ENCODE measurements at regions not wholly inside any gene's neighbourhood (a gene's known extent, or its start where the extent isn't known, plus 50 kb on each side); places are given as distances from the start of the nearest gene placed in this dataset.

- TF ChIP-seq YY1 (IDR thresholded peaks at IDR 0.05; ENCODE audit: low read depth) = no peak
- no peak for TF ChIP-seq FOXM1 (IDR thresholded peaks at IDR 0.05; ENCODE audit: borderline replicate concordance, low read depth)
- TF ChIP-seq CEBPB (IDR thresholded peaks at IDR 0.05) = no peak
- no peak for TF ChIP-seq REST (IDR thresholded peaks at IDR 0.05; ENCODE audit: low read depth)
- TF ChIP-seq TCF12 (IDR thresholded peaks at IDR 0.05; ENCODE audit: low read depth) = no peak
- TF ChIP-seq EGR1 (IDR thresholded peaks at IDR 0.05) = no peak
- TF ChIP-seq EP300 (IDR thresholded peaks at IDR 0.05; ENCODE audit: borderline replicate concordance) = no peak
- TF ChIP-seq, protein P1, sequence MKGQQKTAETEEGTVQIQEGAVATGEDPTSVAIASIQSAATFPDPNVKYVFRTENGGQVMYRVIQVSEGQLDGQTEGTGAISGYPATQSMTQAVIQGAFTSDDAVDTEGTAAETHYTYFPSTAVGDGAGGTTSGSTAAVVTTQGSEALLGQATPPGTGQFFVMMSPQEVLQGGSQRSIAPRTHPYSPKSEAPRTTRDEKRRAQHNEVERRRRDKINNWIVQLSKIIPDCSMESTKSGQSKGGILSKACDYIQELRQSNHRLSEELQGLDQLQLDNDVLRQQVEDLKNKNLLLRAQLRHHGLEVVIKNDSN (IDR thresholded peaks at IDR 0.05) = no peak
- TF ChIP-seq TAF1 (IDR thresholded peaks at IDR 0.05; ENCODE audit: low read depth) = no peak
Observed at GRCh38 chr7:128174386-128174785, 66.7 kb upstream of the LEP start.

Data from Ishikawa (cell line).